ENCODE measurements at regions not wholly inside any gene's neighbourhood (a gene's known extent, or its start where the extent isn't known, plus 50 kb on each side); places are given as distances from the start of the nearest gene placed in this dataset.

DNA sequence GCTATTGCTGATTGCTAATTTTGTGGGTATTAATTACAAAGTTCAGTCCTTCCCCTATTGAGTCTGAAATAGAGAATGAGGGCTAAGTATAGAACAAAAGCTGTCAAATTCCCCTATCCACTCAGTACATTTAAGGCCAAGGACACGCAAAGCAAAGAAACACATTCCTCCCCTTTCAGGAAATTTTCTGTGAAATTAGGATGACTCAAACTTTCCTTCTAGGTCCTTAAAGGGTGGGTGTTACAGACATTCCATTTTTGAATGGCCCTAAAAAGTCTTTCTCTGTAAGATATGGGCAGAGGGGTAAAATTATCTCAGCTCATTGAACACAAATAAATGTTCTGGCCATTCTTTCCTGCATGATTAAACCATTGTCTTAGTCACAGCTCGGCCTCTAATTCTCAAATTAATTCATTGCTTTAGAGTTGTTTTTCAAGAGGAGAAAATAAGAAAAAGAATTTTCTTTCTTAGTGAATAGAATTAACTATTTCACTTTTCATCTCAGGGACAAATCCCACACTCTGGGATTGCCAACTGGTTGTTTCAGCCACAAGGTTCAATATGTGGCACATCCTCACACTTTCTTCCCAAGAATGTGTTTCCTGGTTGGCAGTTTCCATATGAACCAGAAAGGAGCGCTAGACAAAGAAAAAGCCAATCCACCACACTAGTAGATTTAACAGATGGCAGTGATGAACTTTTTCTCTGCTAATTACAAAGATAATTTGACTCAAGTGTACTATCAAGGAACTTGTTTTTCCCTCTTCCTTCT is 424.1 kb downstream of the ZNF385D start:
- TF ChIP-seq ZNF263 (CRISPR knock-in tag; IDR thresholded peaks at IDR 0.05; ENCODE audit: low read depth) (no peak), ZNF416 (CRISPR knock-in tag; IDR thresholded peaks at IDR 0.05) (no peak)
- TF ChIP-seq, protein P1, sequence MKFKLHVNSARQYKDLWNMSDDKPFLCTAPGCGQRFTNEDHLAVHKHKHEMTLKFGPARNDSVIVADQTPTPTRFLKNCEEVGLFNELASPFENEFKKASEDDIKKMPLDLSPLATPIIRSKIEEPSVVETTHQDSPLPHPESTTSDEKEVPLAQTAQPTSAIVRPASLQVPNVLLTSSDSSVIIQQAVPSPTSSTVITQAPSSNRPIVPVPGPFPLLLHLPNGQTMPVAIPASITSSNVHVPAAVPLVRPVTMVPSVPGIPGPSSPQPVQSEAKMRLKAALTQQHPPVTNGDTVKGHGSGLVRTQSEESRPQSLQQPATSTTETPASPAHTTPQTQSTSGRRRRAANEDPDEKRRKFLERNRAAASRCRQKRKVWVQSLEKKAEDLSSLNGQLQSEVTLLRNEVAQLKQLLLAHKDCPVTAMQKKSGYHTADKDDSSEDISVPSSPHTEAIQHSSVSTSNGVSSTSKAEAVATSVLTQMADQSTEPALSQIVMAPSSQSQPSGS (CRISPR knock-in tag; IDR thresholded peaks at IDR 0.05; ENCODE audit: borderline replicate concordance, low read depth) = no peak
- TF ChIP-seq, protein P2, sequence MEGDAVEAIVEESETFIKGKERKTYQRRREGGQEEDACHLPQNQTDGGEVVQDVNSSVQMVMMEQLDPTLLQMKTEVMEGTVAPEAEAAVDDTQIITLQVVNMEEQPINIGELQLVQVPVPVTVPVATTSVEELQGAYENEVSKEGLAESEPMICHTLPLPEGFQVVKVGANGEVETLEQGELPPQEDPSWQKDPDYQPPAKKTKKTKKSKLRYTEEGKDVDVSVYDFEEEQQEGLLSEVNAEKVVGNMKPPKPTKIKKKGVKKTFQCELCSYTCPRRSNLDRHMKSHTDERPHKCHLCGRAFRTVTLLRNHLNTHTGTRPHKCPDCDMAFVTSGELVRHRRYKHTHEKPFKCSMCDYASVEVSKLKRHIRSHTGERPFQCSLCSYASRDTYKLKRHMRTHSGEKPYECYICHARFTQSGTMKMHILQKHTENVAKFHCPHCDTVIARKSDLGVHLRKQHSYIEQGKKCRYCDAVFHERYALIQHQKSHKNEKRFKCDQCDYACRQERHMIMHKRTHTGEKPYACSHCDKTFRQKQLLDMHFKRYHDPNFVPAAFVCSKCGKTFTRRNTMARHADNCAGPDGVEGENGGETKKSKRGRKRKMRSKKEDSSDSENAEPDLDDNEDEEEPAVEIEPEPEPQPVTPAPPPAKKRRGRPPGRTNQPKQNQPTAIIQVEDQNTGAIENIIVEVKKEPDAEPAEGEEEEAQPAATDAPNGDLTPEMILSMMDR (IDR thresholded peaks at IDR 0.05) = no peak
